Fibroblast of the conjunctiva (primary cell): ENCODE measurements at regions not wholly inside any gene's neighbourhood (a gene's known extent, or its start where the extent isn't known, plus 50 kb on each side); places are given as distances from the start of the nearest gene placed in this dataset.
A peak's percentile ranks its signal among the peaks of the same experiment; 100 is the strongest.
"Not testable (repeated sequence)": the region's sequence is repeated elsewhere in the genome, so short reads cannot be mapped to it uniquely, and the experiment has no call there.

Experiments
- DNase-seq: peaks from one replicate; pipeline ENCODE4 v3.0.0-alpha.2; 2010; ENCODE audit warnings: low read depth

- not testable (repeated sequence) for DNase-seq
Measured at GRCh38 chr5:104002783-104003182, 440.2 kb upstream of the NUDT12 start.

GRCh38 chr5:104001136-104001535, 438.5 kb upstream of the NUDT12 start:
- DNase-seq: no peak

- no peak for DNase-seq
Measured at GRCh38 chr5:103993031-103993430, 430.4 kb upstream of the NUDT12 start.

- DNase-seq: no peak
Measured at GRCh38 chr5:103990064-103990463, 427.5 kb upstream of the NUDT12 start.

- no peak for DNase-seq
Measured at GRCh38 chr5:103981592-103981991, 419.0 kb upstream of the NUDT12 start.

- DNase-seq: no peak
Measured at GRCh38 chr5:103973669-103974068, 411.1 kb upstream of the NUDT12 start.

GRCh38 chr5:103966295-103966694, 403.7 kb upstream of the NUDT12 start:
- DNase-seq: not testable (repeated sequence)

GRCh38 chr5:103962023-103962422, 399.4 kb upstream of the NUDT12 start:
- DNase-seq: no peak

- no peak for DNase-seq
Measured at GRCh38 chr5:103953601-103954382, 391.2 kb upstream of the NUDT12 start.

- no peak for DNase-seq
Measured at GRCh38 chr5:103951776-103952175, 389.2 kb upstream of the NUDT12 start.

- DNase-seq: no peak
Measured at GRCh38 chr5:103943230-103943629, 380.6 kb upstream of the NUDT12 start.

- no peak for DNase-seq
Measured at GRCh38 chr5:103942587-103943186, 380.1 kb upstream of the NUDT12 start.

- DNase-seq: no peak
Measured at GRCh38 chr5:103941596-103941995, 379.0 kb upstream of the NUDT12 start.

GRCh38 chr5:103938146-103938695, 375.6 kb upstream of the NUDT12 start:
- DNase-seq: no peak

GRCh38 chr5:103929338-103930013, 366.9 kb upstream of the NUDT12 start:
- DNase-seq: no peak

- DNase-seq: no peak
Measured at GRCh38 chr5:103927739-103928138, 365.1 kb upstream of the NUDT12 start.

GRCh38 chr5:103923616-103924168, 361.1 kb upstream of the NUDT12 start:
- DNase-seq: no peak

GRCh38 chr5:103919506-103919905, 356.9 kb upstream of the NUDT12 start:
- DNase-seq: no peak

GRCh38 chr5:103918668-103919367, 356.2 kb upstream of the NUDT12 start:
- DNase-seq: peak; percentile 28

- no peak for DNase-seq
Measured at GRCh38 chr5:103915081-103915480, 352.5 kb upstream of the NUDT12 start.

GRCh38 chr5:103910786-103911185, 348.2 kb upstream of the NUDT12 start:
- no peak for DNase-seq

- no peak for DNase-seq
Measured at GRCh38 chr5:103910011-103910410, 347.4 kb upstream of the NUDT12 start.
